HFF-Myc (cell line): ENCODE measurements at regions not wholly inside any gene's neighbourhood (a gene's known extent, or its start where the extent isn't known, plus 50 kb on each side); places are given as distances from the start of the nearest gene placed in this dataset.
"Not testable (repeated sequence)": the region's sequence is repeated elsewhere in the genome, so short reads cannot be mapped to it uniquely, and the experiment has no call there.

Experiments used
- DNase-seq: peaks from one replicate; pipeline ENCODE4 v3.0.0-alpha.2; 2011; ENCODE audit warnings: low read depth; ENCODE audit errors: extremely low read depth
- H3K4me3 ChIP-seq: replicated peaks from 2 replicates; pipeline ENCODE4 v1.5.1; 2011; ENCODE audit warnings: low read depth, mild to moderate bottlenecking, control low read depth, low read length
- CTCF ChIP-seq: IDR thresholded peaks from 2 replicates; pipeline ENCODE4 v1.5.1; 2012; ENCODE audit warnings: mild to moderate bottlenecking, low read depth, low read length, control low read depth; ENCODE audit errors: missing control alignments

GRCh38 chr18:75846321-75846720, 418.8 kb upstream of the SMIM21 start:
- no peak overlapping the region for H3K4me3 ChIP-seq
- no peak for DNase-seq
- TF ChIP-seq CTCF, result no peak

GRCh38 chr18:75845413-75845812, 417.9 kb upstream of the SMIM21 start:
- TF ChIP-seq CTCF, result no peak
- no peak for DNase-seq
- H3K4me3 ChIP-seq, result no peak overlapping the region

GRCh38 chr18:75844146-75844545, 416.6 kb upstream of the SMIM21 start:
- no peak for DNase-seq
- no peak for TF ChIP-seq CTCF
- H3K4me3 ChIP-seq, result no peak overlapping the region

GRCh38 chr18:75840131-75840530, 412.6 kb upstream of the SMIM21 start:
- no peak for DNase-seq
- TF ChIP-seq CTCF, result no peak
- no peak overlapping the region for H3K4me3 ChIP-seq

- H3K4me3 ChIP-seq, DNase-seq: not testable (repeated sequence)
These were observed 412.2 kb upstream of the SMIM21 start for GRCh38 chr18:75839686-75840085.

GRCh38 chr18:75839041-75839440, 411.5 kb upstream of the SMIM21 start:
- no peak for TF ChIP-seq CTCF
- no peak overlapping the region for H3K4me3 ChIP-seq
- DNase-seq, result no peak

- no peak for DNase-seq
- TF ChIP-seq CTCF, result no peak
- no peak overlapping the region for H3K4me3 ChIP-seq
These were observed 409.8 kb upstream of the SMIM21 start for GRCh38 chr18:75837316-75837715.
